ENCODE measurements at regions not wholly inside any gene's neighbourhood (a gene's known extent, or its start where the extent isn't known, plus 50 kb on each side); places are given as distances from the start of the nearest gene placed in this dataset.

GRCh38 chr13:48146636-48147035 is 51.7 kb upstream of the MED4 start:
- TF ChIP-seq, protein P1, sequence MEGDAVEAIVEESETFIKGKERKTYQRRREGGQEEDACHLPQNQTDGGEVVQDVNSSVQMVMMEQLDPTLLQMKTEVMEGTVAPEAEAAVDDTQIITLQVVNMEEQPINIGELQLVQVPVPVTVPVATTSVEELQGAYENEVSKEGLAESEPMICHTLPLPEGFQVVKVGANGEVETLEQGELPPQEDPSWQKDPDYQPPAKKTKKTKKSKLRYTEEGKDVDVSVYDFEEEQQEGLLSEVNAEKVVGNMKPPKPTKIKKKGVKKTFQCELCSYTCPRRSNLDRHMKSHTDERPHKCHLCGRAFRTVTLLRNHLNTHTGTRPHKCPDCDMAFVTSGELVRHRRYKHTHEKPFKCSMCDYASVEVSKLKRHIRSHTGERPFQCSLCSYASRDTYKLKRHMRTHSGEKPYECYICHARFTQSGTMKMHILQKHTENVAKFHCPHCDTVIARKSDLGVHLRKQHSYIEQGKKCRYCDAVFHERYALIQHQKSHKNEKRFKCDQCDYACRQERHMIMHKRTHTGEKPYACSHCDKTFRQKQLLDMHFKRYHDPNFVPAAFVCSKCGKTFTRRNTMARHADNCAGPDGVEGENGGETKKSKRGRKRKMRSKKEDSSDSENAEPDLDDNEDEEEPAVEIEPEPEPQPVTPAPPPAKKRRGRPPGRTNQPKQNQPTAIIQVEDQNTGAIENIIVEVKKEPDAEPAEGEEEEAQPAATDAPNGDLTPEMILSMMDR (IDR thresholded peaks at IDR 0.05): no peak
- no peak for TF ChIP-seq POLR2A (IDR thresholded peaks at IDR 0.05)
